Omental fat pad (tissue), 3 donors: ENCODE measurements at regions not wholly inside any gene's neighbourhood (a gene's known extent, or its start where the extent isn't known, plus 50 kb on each side); places are given as distances from the start of the nearest gene placed in this dataset.
"Not testable (repeated sequence)": the region's sequence is repeated elsewhere in the genome, so short reads cannot be mapped to it uniquely, and the experiment has no call there.

Experiments used
- ATAC-seq: fragments of 150-250 bp; one replicate; pipeline ENCODE4 v1.9.1; 2016; ENCODE audit warnings: mild to moderate bottlenecking, moderate library complexity; ENCODE audit not compliant: low FRiP score
- DNase-seq: peaks from one replicate; pipeline ENCODE4 v3.0.0-alpha.2; 2019; ENCODE audit warnings: low spot score
- CTCF ChIP-seq, 3 donors: fragments of 450-650 bp; IDR thresholded peaks; one replicate each; pipeline ENCODE4 v1.5.1; 2016 to 2017; ENCODE audit warnings: antibody characterized with exemption in 3 of 3, mild to moderate bottlenecking in 3 of 3, moderate library complexity in 2 of 3

GRCh38 chr11:33978376-33978775 lies 73.2 kb upstream of the CAPRIN1 start:
- ATAC-seq (no peak), DNase-seq (no peak)
- no peak for TF ChIP-seq CTCF (IDR thresholded peaks at IDR 0.05)

- no peak for DNase-seq
- no peak for TF ChIP-seq CTCF (IDR thresholded peaks at IDR 0.05)
- no peak for ATAC-seq
Observed at GRCh38 chr11:33977676-33978075, 73.9 kb upstream of the CAPRIN1 start.

- peak; percentile 58 for ATAC-seq
Observed at GRCh38 chr11:33976495-33977199, 74.9 kb upstream of the CAPRIN1 start.

GRCh38 chr11:33974804-33975203 lies 76.7 kb upstream of the CAPRIN1 start:
- DNase-seq: no peak
- ATAC-seq: no peak
- no peak for TF ChIP-seq CTCF (IDR thresholded peaks at IDR 0.05)

More at GRCh38 chr11:33976495-33977199, 74.9 kb upstream of the CAPRIN1 start:
- no peak for DNase-seq
- no peak for TF ChIP-seq CTCF (IDR thresholded peaks at IDR 0.05)

GRCh38 chr11:33971530-33971929 lies 79.7 kb upstream of the LMO2 start:
- not testable (repeated sequence) for DNase-seq, ATAC-seq

- TF ChIP-seq CTCF (IDR thresholded peaks at IDR 0.05): no peak
- no peak for ATAC-seq
- no peak for DNase-seq
Observed at GRCh38 chr11:33970984-33971466, 79.1 kb upstream of the LMO2 start.

GRCh38 chr11:33967451-33967850 lies 75.6 kb upstream of the LMO2 start:
- DNase-seq (no peak), ATAC-seq (no peak)
- TF ChIP-seq CTCF (IDR thresholded peaks at IDR 0.05): no peak
